Fibroblast of the aortic adventitia (primary cell): ENCODE measurements at regions not wholly inside any gene's neighbourhood (a gene's known extent, or its start where the extent isn't known, plus 50 kb on each side); places are given as distances from the start of the nearest gene placed in this dataset.

Experiments
- DNase-seq: peaks from one replicate; pipeline ENCODE4 v3.0.0-alpha.2; 2010; ENCODE audit warnings: low read depth
- H3K4me3 ChIP-seq: 2 replicates; pipeline ENCODE4 v1.5.1; 2011; ENCODE audit warnings: low read depth, mild to moderate bottlenecking, control low read depth, low read length, moderate library complexity
- TF ChIP-seq, protein P1 (sequence below): IDR thresholded peaks from 2 replicates; pipeline ENCODE4 v1.5.1; 2011; ENCODE audit warnings: mild to moderate bottlenecking, low read length, control low read depth, inconsistent platforms; ENCODE audit not compliant: insufficient read depth

DNA sequence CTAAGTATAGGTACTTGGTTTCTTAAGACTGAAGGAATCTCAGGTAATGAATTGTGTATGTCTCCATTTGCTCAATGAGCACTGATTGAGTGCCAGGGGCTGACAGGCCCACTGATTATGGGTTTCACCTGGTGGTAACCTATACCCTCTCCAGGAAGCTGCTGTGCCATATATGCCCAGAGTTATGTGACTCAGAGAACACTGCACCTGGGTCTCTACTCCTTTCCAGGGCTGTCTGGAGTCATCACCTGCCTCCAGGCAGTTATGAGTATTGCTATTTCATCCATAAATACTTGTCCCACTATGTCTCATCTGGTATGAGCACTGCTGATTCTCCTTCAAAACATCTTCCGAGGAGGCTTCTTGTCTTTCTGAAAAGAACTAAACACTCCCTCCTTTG lies 692.9 kb downstream of the BCL11B start:
- no peak overlapping the region for H3K4me3 ChIP-seq
- no peak for DNase-seq
- TF ChIP-seq, protein P1, sequence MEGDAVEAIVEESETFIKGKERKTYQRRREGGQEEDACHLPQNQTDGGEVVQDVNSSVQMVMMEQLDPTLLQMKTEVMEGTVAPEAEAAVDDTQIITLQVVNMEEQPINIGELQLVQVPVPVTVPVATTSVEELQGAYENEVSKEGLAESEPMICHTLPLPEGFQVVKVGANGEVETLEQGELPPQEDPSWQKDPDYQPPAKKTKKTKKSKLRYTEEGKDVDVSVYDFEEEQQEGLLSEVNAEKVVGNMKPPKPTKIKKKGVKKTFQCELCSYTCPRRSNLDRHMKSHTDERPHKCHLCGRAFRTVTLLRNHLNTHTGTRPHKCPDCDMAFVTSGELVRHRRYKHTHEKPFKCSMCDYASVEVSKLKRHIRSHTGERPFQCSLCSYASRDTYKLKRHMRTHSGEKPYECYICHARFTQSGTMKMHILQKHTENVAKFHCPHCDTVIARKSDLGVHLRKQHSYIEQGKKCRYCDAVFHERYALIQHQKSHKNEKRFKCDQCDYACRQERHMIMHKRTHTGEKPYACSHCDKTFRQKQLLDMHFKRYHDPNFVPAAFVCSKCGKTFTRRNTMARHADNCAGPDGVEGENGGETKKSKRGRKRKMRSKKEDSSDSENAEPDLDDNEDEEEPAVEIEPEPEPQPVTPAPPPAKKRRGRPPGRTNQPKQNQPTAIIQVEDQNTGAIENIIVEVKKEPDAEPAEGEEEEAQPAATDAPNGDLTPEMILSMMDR = no peak

DNA sequence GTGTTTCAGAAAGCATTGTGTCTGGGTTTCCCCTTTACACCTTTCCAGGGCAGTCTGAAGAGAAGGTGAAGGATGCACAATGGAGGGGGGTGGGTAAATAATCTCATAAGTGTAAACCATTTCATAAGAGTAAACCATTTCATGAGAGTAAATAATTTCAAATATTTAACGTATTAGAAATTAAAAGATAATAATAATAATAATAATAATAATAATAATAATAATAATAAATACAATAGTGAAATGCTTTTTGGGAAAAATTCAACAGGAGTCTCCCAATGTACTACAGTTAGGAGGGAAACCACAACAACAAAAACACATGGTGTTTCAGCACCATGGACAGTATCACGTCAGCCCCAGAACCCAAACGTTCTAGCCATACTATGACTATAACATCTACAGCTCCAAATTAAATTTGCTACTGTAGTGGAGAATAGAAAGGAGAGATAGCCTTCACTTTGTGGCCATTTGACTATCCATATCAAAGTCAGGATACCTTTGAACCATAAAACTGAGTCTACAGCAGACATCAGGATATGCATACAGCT lies 691.8 kb downstream of the BCL11B start:
- TF ChIP-seq, protein P1 = no peak
- DNase-seq = no peak

DNA sequence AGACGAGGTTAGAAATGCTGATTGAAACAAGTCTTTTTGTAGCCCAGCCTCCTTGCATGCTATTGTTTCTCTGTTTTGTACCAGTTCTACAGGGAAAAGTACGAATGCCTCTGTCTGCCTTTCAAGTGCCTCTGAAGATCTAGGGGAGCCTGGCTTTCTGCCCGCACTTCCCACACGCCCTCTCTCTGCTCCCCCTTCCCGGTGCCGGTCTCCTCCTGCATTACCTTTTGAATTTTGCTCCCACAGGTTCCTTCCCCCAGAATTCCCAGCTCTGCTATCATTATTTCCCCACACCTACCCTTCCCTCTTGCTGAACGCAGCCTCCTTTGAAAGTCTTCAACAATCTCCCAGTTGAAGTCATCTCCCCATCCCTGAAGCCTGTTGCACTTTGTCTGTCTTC lies 689.7 kb downstream of the BCL11B start:
- no peak overlapping the region for H3K4me3 ChIP-seq
- TF ChIP-seq, protein P1 = no peak
- DNase-seq = no peak

More for the DNA sequence above, 691.8 kb downstream of the BCL11B start:
- no peak overlapping the region for H3K4me3 ChIP-seq

DNA sequence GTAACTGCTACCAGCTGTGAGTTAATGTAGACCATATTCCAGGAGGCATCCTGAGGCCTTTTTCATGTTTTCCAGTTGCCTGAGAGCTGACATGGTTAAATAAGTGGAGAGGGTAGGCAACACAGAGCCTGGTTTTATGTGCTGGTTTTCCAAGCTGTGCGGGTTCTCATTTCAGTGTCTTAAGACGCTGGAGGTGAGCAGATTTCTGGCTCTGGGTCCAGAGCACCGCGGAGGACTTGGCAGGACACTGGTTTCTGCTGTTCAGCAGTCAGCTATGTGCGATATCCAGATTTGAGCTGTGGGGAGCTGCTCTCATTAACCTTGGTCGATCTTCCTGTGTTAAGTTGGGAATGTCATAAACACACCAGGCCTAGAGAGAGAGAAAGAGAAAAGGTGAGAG lies 680.8 kb downstream of the BCL11B start:
- no peak for DNase-seq
- TF ChIP-seq, protein P1 = no peak
- no peak overlapping the region for H3K4me3 ChIP-seq

DNA sequence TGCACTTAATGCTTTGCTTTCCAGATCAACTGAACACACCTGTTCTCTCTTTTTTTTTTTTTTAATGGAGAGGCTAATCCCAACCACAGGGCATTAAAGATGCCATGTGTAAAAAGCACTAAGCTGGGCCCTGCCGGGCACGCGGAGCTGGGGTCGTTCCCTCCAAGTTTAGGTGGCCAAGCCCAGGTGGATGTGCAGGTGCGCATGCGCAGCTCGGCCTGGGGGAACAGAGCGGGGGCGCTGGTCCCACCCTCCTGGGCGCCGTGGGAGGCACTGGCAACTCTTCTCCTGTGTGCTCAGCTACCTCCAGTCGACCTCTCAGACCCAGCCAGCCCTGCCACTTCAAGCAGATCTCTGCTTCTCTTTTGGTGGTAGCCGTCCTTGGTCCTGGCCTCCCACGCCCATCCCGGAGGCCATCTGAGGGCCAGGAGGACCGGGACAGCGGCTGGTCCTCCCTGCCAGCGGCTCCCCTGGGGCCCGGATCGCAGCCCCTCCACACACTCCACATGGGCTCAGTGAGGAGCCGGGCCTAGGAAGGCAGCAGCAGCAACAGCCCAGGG lies 679.3 kb downstream of the BCL11B start:
- DNase-seq = no peak
- H3K4me3 ChIP-seq = no peak overlapping the region
- TF ChIP-seq, protein P1 = no peak

DNA sequence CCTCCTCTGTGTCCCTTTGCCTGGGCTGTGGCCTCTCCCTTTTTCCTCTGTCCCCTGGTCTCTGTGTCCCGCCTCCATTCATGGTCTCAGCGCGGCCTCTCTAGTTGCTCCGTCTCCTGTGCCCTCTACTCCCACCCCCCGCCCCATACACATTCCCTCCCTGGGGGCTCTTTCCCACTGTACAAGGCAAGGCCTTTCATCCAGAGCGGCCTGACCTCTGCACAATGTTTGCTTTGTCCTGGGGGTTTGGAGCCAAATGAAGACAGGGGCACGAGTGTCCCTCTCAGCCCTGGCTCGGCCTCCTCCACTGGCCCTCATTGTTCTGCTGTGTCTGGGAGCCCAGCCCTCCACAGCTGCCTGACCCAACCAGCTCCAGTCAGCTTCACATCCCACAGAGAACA lies 678.6 kb downstream of the BCL11B start:
- H3K4me3 ChIP-seq = no peak overlapping the region
- no peak for DNase-seq
- TF ChIP-seq, protein P1 = no peak

DNA sequence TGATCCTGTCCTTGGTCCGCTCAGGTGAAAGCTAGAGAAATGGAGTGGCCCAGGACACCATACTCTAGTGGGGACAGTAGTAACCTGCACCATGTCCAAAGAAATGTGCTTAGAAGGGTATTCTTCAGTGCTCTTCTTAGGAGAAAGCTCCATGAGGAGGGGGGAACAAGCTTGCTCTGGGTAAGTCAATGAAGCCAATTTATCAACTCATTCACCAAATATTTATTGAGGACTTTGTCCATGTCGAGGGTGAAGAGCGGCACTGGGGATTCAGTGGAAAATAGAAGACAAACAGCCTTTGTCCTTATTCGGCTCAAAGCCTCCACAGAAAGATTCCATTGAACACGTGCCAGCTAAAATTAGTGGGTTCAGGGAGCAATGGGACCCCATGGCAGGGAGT lies 677.8 kb downstream of the BCL11B start:
- no peak overlapping the region for H3K4me3 ChIP-seq
- TF ChIP-seq, protein P1 = no peak
- DNase-seq = no peak
